ENCODE measurements at regions not wholly inside any gene's neighbourhood (a gene's known extent, or its start where the extent isn't known, plus 50 kb on each side); places are given as distances from the start of the nearest gene placed in this dataset.

- TF ChIP-seq CTCF (conservative IDR thresholded peaks at IDR 0.05; ENCODE audit: low read length) = no peak
- no peak for TF ChIP-seq EZH2phosphoT487 (IDR thresholded peaks at IDR 0.05; ENCODE audit: borderline replicate concordance, low read depth, low read length)
Observed at GRCh38 chr4:31075969-31076368, 355.8 kb downstream of the PCDH7 start.
